CD1c-positive myeloid dendritic cell (primary cell): ENCODE measurements at regions not wholly inside any gene's neighbourhood (a gene's known extent, or its start where the extent isn't known, plus 50 kb on each side); places are given as distances from the start of the nearest gene placed in this dataset.

Experiments used
- DNase-seq: peaks from one replicate; pipeline ENCODE4 v3.0.0-alpha.2; 2016; ENCODE audit errors: extremely low spot score

DNA sequence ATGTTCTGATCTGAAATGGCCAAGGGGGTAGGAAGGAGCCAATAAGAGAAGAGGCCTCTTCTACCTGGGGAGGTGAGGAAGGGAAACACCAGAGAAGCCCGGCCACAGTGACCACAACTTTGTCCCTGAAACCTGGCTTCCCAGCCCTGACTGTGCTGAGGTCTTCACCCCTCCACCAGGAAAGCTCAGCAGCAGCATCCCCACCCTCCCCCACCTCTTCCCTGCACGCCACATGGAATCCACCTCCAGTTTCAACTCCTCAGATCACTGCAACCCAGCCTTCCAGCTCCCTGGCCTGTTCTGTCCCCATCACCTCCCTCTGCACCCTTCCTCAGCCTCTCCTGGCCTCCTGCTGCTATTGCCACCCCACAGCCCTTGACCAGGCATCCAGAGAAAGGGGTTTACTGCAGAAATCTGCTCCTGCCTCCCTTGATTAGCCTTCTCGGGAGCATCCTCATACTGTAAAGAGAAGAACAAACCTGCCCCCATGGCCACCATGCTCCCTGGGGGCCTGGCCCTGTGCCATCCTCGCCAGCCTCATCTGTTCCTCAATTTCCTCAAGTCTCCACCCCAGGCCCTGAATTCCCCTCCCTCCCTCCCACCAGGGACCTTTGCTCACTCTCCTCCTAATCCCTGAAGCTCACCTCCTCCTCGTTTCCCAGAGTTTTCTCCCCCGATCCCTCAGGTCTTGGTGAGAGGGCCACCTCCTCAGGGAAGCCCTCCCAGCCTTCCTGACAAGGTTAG lies 450.9 kb downstream of the MATN1 start:
- DNase-seq: no peak

DNA sequence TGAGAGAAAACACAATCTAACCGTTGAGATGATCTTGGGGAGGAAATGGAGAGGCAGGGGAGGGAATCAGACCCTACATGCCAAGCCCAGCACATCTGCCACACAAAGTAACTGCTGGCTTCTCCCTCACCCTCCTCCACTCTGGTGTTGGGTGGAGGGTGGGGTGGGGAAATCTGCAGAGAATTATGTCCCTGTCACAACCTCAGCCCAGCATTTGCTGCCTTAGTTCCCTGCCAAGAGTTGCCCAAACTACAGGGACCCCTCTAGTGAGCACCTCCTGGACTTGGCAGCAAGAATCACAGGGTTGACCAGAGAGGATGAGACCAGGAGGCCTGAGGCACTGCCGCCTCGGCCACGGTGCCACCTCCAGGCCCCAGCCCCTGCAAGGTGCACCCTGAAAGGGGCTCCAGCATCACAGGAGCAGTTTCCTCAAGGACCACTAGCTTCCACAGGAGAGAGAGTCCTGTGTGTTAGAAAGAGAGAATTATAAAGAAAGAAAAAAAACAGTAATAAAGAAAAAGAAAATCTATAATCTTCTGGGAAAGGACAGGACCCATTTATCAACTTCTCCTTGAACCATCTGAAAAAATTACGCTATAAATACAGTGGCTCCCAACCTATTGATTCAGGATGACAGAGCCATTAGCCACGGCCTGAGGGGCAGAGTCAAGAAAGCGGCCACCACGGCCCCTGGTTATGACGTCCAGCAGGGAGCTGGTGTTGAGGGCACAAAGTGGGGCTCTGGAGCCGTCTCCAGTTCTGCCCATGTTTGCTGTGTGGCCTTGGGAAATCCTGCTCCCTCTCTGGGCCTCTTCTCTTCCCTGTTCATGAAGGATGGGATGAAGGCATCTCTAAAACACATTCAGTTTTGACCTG lies 451.7 kb downstream of the MATN1 start:
- DNase-seq: no peak

DNA sequence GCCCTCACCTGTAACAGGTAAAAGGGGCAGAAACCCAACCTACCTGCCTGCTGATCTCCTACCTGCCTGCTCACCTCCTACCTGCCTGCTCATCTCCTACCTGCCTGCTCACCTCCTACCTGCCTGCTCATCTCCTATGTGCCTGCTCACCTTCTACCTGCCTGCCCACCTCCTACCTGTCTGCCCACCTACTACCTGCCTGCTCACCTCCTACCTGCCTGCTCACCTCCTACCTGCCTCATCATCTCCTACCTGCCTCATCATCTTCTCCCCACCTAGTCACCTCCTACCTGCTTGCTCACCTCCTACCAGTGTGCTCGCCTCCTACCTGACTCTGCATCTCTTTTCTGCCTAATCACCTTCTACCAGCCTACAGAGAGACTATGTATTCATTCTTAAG lies 452.9 kb downstream of the MATN1 start:
- no peak for DNase-seq

DNA sequence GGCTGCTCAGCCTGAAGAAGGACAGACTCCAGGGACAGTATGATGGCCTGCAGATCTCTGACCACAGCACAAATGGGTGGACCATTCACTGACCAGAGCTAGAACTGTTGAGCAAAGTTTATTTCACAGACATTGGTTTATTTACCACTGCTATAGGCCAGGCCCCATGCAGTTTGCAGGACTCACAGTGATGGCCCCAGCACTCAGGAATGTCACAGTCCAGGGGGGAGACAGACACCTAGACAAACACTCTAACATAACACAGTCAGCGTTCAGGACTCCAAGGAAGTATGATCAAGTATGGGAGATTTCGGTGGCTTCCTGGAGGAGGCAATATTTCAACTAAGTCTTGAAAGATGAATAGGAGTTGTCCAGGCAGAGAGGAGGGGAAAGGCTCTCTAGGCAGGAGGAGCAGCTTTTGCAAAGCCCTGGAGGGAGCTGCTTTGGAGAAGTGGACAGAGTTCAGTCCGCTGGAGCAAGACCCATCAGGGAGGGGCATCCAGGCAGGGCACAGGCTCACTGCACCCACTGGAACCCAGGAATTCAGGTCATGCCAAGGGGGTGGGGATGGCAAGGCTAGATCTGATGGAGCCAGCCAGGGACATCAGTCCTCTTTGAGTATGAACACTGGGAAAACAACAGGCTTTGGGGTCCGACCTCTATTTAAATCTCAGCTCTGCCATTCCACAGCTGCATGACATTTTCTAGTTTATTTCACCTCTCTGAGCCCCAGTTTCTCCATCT lies 454.3 kb downstream of the MATN1 start:
- DNase-seq: no peak

DNA sequence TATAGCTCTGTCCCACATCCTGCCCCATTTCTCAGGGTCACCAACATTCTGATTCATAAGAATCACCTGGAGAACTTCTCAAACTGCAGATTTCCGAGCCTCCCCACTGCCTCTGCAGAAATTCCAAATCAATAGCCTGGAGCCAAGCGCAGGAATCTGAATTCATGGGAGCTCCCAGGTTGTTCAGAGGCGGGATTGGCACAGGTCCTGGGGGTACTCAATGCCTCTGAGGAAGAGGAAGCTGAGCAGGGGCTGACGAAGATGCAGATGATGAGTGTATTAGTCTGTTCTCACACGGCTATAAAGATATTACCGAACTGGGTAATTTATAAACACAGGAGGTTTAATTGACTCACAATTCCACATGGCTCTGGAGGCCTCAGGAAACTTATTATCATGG lies 455.5 kb downstream of the MATN1 start:
- no peak for DNase-seq

DNA sequence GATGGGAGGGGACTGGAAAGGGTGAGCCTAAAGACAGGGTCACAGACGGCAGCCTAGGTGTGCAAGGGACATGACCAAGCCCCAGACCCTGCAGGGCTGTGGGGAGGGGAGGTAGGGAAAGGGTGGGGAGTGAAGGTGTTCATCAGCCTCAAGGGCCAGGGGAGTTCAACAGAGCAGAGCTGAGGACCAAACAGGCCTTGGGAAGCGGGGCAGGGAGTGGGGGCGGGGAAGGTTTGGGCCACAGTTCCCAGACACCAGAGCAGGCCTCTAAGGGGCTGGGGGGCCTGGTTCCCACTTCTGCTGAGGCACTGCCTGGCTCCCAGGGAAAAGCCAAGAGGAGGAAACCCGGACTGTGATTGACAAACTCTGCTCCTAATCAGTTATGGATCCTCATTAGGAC lies 456.3 kb downstream of the MATN1 start:
- no peak for DNase-seq

DNA sequence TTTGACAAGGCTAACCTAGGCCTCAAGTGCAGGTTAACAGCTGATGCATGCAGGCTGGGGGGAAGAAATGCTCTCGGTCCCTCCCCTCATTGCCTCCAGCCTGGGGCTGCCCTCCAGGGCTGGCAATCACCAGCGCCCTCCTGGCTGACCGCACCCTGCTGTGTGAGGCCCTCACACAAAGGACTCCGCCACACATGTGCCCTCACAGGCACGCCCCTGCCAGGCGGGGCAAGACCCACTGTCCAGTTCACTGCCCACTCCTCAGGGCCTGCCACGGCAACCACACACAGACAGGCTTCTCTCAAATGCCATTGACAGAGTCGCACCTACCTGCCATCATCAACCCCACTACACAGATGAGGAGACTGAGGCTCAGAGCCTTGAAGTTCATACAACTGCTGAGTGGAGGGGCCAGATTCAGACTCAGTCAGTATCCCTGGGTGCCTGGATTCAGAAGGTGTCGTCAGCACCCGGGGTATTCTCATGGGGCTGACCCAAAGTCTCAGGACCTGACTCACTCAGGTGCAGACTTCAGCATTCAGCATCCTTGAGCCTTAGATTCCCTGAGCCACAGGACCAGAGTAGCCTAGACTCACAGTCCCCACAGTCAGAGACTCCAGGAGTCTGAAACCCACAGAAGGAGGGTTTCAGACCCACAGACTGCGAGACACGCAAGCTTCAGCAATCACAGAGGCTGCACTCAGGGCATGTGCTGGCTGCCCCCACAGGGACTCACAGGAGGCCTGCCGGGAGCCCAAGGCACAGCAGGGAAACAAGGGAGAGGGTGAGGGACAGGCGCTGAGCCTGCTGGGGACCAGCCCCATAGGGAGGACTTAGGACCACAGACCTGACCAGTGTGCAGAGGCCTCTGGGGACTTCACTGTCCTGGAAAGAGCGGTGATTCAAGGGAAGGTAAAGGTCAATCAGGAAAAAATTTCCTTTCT lies 458.0 kb downstream of the MATN1 start:
- DNase-seq: no peak

DNA sequence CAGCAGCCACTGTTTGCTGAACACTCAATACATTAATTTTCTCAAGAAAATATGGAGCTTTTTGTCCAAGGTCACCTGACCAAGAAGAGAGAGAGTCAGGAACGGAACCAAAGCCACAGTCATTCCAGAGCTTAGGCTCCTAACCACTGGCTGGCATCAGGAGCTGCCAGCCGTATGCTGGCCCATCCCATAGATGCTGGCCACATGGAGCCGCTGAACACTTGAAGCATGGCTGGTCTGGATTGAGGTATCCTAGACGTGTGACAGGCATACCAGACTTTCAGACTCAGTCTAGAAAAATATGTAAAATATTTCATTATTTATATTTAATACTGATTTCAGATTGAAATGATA lies 458.7 kb downstream of the MATN1 start:
- no peak for DNase-seq

DNA sequence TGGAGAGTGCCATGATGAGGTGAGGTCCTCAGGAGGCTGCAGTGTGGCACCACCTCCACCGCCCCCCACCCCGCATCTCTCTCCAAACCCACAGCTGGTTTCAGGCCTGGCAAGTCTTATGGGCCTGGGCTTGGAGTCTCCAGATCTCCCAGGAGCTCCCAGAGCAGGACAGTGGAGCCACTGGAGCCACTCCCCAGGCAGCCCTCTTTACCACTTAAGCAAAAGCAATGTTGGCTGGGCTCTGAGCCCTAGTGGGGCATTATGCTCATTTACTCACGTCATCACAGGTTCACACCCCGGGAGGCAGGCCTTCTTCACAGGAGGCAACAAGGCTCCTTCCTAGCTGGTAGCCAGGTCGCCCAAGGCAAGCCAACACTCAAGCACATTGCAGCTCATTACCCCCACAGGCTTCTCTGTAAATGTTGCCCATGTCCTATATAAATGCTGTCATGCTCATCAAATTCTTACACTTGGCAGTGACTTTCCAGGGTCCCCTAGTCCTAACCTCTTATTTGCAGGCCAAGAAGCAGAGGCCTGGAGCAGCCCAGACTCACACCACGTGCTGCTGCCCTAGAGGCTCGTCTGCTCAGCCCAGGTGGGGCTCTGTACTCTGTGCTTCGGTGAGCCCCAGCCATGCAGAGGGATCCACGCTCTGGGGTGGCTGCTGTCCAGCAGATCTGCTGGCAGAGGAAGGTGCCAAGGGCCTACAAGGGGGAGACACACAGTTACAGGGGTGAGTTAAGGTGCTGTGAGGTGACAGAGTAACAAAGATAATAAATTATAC lies 459.3 kb downstream of the MATN1 start:
- DNase-seq: no peak

DNA sequence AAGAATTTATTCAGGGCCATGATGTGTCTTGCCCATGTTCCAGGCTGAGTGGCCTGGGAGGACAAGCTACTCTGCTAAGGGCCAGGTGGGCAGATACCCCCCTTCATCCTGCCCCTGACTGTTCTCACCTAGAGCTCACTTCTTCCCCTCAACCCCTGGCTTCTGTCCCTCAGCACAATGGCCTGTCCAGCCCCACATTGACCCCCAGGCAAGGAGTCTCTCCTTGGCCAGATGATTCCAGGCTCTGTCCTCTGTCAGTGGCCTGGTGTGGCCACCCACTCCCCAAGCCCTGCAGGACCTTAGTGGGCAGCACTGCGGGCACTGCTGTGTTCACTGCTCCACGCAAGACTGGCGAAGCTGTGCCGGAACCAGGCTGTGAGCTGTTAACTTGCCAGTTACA lies 460.0 kb downstream of the MATN1 start:
- DNase-seq: no peak

DNA sequence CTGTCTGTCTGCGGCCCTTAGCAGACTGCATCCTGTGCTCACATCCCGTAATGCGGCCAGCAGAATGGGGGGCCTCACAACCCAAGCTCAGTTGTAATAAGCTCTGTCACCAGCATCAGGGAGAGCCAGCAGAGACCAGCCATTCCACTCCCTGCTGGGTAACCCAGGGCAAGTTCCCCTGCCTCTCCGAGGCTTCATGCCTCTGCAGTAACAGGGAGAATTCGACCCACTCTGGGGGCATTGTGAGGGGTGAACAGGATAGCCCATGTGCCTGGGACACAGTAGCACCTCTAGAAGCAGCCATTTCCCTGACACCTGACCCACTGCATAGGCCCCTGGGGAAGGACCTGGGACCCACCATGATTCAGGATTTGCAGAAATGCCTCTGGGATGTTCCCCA lies 461.2 kb downstream of the MATN1 start:
- no peak for DNase-seq

DNA sequence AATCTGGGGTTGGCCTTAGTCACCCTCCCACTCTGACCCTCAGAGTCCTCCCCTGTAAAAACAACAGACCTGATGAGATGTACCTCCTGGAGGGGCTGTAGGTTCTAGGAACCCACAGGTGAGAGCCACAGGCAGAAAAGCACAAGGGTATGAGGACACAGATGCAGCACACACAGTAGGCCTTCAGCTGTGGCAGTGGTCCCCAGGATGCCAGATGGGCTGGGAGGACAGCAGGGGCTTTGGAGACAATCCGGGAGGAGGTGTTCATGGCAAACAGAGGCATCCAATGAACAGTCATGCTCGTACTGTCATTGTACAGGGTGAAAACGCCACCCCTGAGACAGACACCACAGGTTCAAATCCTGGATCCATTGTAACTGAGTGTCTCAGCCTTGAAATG lies 463.1 kb downstream of the MATN1 start:
- no peak for DNase-seq

DNA sequence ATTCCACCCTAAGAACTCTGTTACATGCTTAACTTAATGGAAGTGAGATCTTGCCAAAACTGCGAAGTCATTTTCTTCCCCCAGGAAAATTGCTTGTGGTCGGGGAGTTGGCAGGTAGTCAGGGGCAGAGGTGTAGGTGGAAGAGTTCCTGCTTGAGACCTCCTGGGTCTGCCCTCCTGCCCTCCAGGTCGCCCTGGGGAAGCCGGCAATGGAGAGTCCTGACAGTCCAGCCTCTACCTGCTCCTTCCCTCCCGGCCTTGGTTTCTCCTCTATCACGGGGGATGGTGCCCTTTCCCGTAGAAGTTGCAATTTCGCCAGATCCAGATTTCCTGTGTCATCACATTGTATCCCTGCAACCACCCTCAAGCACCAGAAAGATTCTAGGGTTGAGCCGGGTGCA lies 463.8 kb downstream of the MATN1 start:
- no peak for DNase-seq

DNA sequence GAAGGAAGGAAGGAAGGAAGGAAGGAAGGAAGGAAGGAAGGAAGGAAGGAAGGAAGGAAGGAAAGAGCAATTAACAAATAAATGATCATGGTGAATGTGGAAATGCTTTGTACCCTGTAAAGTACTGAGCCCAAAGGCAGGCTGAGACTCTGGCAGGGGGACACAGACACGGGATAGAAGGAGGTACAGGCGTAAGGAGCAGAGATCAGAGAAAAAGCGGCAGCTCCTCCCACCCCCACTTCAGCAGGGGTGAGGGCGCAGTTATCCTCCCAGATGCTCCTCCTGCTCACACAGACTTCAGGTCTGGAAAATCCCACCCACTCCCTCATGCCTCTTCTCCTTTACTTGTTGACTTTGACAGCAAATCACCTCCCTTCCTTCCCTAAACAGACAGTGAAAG lies 464.5 kb downstream of the MATN1 start:
- DNase-seq: no peak

DNA sequence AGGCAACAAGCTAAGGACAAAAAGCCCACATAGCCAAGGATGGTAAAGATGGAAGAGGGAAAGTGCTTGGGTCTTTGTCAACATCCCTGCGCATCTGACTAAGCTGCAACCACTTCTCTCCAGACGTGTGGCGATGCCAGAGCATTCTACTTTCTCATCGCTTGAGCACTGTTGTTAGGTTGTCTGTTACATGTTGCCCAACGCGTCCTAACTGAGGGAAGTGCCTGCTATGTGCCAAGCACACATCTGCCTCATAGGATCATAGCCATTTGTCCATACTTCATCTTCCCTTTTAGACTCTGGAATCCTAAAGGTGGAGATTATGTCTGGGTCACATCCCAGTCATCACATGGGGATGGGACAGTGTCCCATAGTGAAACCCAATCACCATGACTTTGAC lies 464.9 kb downstream of the MATN1 start:
- DNase-seq: no peak

DNA sequence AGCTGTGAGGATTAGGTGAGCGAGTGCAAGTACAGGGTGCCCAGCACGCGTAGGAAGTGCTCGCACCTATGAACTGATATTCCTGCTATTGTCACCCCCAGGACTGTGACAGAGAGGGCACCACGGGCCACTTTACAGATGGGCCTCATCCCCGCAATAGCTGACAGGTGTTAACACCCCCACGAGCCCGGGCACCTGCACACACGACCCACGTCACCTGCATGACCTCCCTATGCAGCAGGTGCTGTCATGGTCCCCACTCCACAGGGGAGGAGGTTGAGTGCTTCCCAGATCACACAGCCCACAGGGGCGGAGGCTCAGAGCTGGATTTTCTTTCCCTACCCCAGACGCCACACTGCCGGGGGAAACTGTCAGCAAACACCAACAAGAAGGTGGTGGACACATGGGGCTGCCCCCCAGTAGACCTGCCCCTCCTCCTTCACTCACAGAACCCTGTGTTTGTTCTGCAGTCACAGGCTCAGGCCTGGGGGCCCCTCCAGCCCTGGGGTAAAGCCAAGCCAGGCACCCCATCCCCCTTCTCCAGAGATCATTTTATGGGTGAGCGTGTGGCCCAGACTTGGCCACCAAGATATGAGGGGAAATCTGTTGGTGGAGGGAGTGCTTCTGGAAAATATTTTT lies 465.5 kb downstream of the MATN1 start:
- DNase-seq: no peak

DNA sequence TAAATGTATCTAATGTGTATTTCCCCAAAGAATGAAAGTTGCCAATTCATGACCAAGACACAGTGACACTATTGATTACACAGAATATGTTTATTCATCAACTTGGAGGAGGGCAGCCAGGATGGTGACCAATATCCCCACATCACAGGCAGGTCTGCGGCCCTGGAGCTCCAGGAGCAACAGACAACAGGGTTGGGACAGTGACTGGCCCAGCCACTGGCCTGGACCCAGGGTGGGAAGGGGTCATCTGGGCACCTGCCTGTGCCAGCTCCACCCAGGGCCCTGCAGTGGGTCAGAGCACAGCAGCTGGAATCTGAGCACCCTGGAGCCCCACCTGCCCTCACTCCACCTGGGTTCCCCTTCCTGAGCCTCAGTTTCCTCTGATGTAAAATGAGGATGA lies 466.1 kb downstream of the MATN1 start:
- DNase-seq: no peak

DNA sequence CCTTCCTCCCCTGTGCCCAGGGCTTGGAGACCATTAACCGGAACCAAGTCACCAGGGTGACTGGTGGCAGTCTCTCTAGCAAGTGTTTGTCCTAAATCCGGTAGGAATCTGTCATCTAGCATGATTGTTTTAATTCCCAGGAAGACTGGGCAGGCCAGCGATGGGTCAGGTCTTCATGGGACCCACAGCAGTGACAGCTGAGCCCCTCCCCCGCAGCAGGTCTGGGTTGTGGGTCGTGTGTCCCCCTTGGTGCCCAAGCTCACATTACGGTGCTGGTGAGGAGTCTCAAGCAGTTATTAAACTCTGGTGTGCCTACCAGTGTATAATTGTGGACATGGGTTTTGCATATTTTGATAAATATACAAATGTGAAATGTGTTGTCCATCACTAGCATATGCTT lies 466.5 kb downstream of the MATN1 start:
- DNase-seq: no peak

DNA sequence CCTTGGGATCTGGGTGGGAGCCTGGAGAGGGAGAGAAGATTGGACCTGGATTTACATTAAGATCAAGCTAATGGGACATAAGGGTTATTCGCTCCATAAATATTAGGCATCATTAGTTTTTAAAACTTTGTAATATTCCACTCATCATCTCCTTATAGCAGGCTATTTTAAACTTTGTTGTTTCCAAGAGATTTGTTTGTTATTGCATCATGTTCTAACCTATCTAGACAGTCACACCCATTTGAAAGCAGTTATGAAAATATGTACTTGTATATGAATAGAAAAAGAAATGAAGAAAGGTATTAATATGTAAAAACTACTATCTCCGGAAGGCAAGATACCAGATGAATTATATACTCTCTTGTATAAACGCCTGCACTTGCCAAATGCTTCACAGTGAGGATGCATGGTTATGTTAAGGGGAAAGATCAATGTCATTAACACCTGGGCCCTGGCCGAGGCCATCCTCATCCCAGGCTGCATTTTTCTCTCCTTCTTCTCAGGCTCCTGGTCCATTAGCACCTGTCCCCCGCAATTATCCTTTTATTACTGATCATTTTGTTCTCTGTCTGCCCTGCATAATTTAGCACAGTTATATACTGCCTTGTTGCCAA lies 468.2 kb downstream of the MATN1 start:
- no peak for DNase-seq
